ENCODE measurements at regions not wholly inside any gene's neighbourhood (a gene's known extent, or its start where the extent isn't known, plus 50 kb on each side); places are given as distances from the start of the nearest gene placed in this dataset.

DNA sequence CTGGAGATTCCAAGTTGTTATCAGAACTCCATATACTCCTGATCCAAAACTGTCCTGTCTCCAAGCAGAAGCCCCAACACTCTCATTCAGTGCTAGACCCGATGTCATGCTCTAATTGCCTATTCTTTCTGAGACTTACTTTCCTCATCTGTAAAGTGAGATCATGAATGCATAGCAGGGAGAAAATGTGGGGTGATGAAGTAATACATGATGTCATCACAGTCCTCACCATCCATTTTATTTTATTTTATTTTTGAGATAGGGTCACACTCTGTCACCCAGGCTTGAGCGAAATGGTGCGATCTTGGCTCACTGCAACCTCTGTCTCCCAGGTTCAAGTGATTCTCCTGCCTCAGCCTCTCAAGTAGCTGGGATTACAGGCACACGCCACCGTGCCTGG is 1554.0 kb upstream of the ADGRL3 start:
- 94% methylated on average over 5 of the region's 5 CpGs; no CpG with 5 or more reads in 1 of the 2 experiments for WGBS, 2 experiments (ENCODE audit: extremely low coverage in 1 of 2, insufficient coverage in 1 of 2, insufficient read length in 1 of 2, insufficient replicate concordance in 2 of 2, low coverage in 1 of 2, low lambda C conversion rate in 2 of 2, missing lambda C conversion rate in 1 of 2)
- H2AK5ac ChIP-seq (ENCODE audit: low read depth, low read length): no peak overlapping the region
- no peak overlapping the region for H2AFZ ChIP-seq (ENCODE audit: low read length)
- no peak overlapping the region for H3K4me3 ChIP-seq (ENCODE audit: extremely low read depth in 1 of 4, insufficient read depth in 2 of 4, low read depth in 3 of 4, low read length in 4 of 4)
- no peak overlapping the region for H3K23ac ChIP-seq (ENCODE audit: insufficient read length)
- FAIRE-seq (no peak), DNase-seq (ENCODE audit: low read depth in 1 of 2, low spot score in 2 of 2) (no peak)
- H3K36me3 ChIP-seq (ENCODE audit: control insufficient read depth in 2 of 4, insufficient read depth in 4 of 4, low read length in 3 of 4): no peaks in the 10 kb centered on the region
- H2BK15ac ChIP-seq (ENCODE audit: low read length): no peak overlapping the region
- H4K20me1 ChIP-seq (replicated peaks in 1 of 2; ENCODE audit: control insufficient read depth in 1 of 2, insufficient read depth in 2 of 2, low read length in 2 of 2): no peaks in the 10 kb centered on the region
- no peak overlapping the region for H2BK12ac ChIP-seq (ENCODE audit: low read depth, low read length)
- CTCF ChIA-PET (ENCODE audit: partially characterized antibody): no interaction called here
- no peaks in the 10 kb centered on the region for H3K79me1 ChIP-seq (ENCODE audit: low read depth, low read length)
- no peaks in the 10 kb centered on the region for H3K27me3 ChIP-seq (replicated peaks in 1 of 4; ENCODE audit: control insufficient read depth in 3 of 4, extremely low read depth in 1 of 4, insufficient read depth in 3 of 4, low read length in 3 of 4)
- no peaks in the 10 kb centered on the region for H3K23me2 ChIP-seq (ENCODE audit: low read depth, low read length)
- H3K27ac ChIP-seq (ENCODE audit: low read depth, low read length): no peak overlapping the region
- H4K91ac ChIP-seq (replicated peaks; ENCODE audit: insufficient read length, low read length): no peak overlapping the region
- POLR2A ChIA-PET (ENCODE audit: partially characterized antibody): no interaction called here
- no peaks in the 10 kb centered on the region for H3K4me1 ChIP-seq (replicated peaks in 1 of 4; ENCODE audit: control insufficient read depth in 3 of 4, insufficient read depth in 4 of 4, low read length in 3 of 4)
- no peaks in the 10 kb centered on the region for H3K79me2 ChIP-seq (ENCODE audit: control insufficient read depth in 1 of 2, insufficient read depth in 2 of 2, low read length in 2 of 2)
- H3K9me3 ChIP-seq (ENCODE audit: insufficient read depth in 2 of 2, low read depth in 1 of 2, low read length in 1 of 2): no peaks in the 10 kb centered on the region
- no peak overlapping the region for H2BK5ac ChIP-seq (ENCODE audit: low read depth, low read length)
- H2BK120ac ChIP-seq (replicated peaks; ENCODE audit: low read depth, low read length): no peak overlapping the region
- no peak overlapping the region for H4K5ac ChIP-seq (ENCODE audit: insufficient read length, low read depth, low read length)
- no peak overlapping the region for H3K4ac ChIP-seq (replicated peaks; ENCODE audit: insufficient read length, low read depth, low read length)
- no peak overlapping the region for H3K9ac ChIP-seq (replicated peaks in 1 of 4; ENCODE audit: extremely low read depth in 1 of 4, low read depth in 3 of 4, low read length in 3 of 4)
- H4K8ac ChIP-seq (ENCODE audit: extremely low read depth, insufficient read depth, low read length): no peak overlapping the region
- H3K4me2 ChIP-seq (ENCODE audit: insufficient read depth in 1 of 2, low read depth in 2 of 2, low read length in 2 of 2): no peak overlapping the region
- no peak overlapping the region for H2BK20ac ChIP-seq (ENCODE audit: low read length)
- no peak overlapping the region for H3K18ac ChIP-seq (ENCODE audit: extremely low read depth, low read length)
- H3K14ac ChIP-seq (ENCODE audit: insufficient read length): no peak overlapping the region
- H3K56ac ChIP-seq (replicated peaks; ENCODE audit: insufficient read length, low read depth, low read length): no peak overlapping the region
- no peak for TF ChIP-seq RBBP5 (IDR thresholded peaks at IDR 0.05; ENCODE audit: borderline replicate concordance, low read depth, low read length)
